ENCODE measurements at regions not wholly inside any gene's neighbourhood (a gene's known extent, or its start where the extent isn't known, plus 50 kb on each side); places are given as distances from the start of the nearest gene placed in this dataset.

DNA sequence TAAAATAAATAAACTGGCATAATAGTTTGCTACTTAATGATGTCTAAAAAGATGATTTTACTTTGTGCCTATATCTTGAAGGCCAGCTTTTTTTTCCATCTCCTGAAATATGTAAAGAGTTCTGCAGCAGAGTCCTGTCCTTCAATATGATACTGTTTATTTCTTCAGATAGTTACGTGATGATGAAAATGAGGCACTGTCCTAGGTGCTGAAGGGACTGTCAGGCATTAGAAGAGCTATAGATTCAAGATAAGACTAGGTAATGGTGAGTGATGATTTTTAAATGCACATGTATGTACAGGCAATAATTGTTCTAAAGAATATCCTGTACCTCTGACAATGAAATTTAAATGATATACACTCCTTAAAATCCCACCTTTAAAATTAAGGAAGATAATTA is 326.9 kb upstream of the DNAJC19 start:
- Histone ChIP-seq H3K79me2 (ENCODE audit: insufficient read depth, low read depth) (no peaks in the 10 kb centered on the region), H3K9ac (no peak overlapping the region), H3K27ac (no peak overlapping the region), H3K4me2 (no peak overlapping the region), H3K36me3 (ENCODE audit: insufficient read depth) (no peaks in the 10 kb centered on the region), H2AFZ (ENCODE audit: low read depth) (no peak overlapping the region), H3K27me3 (ENCODE audit: insufficient read depth, low read depth) (no peaks in the 10 kb centered on the region), H3K4me1 (ENCODE audit: low read depth, poor library complexity, severe bottlenecking) (no peaks in the 10 kb centered on the region), H4K20me1 (ENCODE audit: insufficient read depth) (no peaks in the 10 kb centered on the region), H3K4me3 (IDR thresholded peaks at IDR 0.05; ENCODE audit: insufficient read depth, low read depth, low read length) (no peak overlapping the region)
- TF ChIP-seq, protein P1, sequence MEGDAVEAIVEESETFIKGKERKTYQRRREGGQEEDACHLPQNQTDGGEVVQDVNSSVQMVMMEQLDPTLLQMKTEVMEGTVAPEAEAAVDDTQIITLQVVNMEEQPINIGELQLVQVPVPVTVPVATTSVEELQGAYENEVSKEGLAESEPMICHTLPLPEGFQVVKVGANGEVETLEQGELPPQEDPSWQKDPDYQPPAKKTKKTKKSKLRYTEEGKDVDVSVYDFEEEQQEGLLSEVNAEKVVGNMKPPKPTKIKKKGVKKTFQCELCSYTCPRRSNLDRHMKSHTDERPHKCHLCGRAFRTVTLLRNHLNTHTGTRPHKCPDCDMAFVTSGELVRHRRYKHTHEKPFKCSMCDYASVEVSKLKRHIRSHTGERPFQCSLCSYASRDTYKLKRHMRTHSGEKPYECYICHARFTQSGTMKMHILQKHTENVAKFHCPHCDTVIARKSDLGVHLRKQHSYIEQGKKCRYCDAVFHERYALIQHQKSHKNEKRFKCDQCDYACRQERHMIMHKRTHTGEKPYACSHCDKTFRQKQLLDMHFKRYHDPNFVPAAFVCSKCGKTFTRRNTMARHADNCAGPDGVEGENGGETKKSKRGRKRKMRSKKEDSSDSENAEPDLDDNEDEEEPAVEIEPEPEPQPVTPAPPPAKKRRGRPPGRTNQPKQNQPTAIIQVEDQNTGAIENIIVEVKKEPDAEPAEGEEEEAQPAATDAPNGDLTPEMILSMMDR (conservative IDR thresholded peaks at IDR 0.05; ENCODE audit: low read depth, low read length) = no peak

DNA sequence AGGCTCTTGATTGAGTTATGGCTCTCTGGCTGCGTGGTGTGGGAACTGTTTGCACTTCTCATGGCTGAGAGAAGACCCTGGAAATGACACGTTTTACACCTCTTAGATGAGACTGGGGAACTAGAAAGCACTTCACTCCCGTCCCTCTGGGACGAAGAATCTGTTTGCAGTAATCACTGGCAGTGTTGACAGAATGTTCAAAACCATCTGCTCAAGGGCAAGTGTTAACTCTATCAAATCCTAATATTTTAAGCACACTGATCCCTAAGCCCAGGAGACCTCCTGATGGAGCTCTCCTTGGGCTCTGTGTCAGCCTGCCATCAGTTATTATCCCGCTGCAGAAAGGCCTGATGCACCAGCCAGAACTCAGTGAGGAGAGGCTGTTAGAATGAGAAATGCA is 323.8 kb upstream of the DNAJC19 start:
- no peaks in the 10 kb centered on the region for H3K4me1 ChIP-seq (ENCODE audit: low read depth, poor library complexity, severe bottlenecking)
- H3K27me3 ChIP-seq (ENCODE audit: insufficient read depth, low read depth) = no peaks in the 10 kb centered on the region
- H3K4me2 ChIP-seq = no peak overlapping the region
- no peak overlapping the region for H2AFZ ChIP-seq (ENCODE audit: low read depth)
- no peaks in the 10 kb centered on the region for H3K36me3 ChIP-seq (ENCODE audit: insufficient read depth)
- H3K4me3 ChIP-seq (IDR thresholded peaks at IDR 0.05; ENCODE audit: insufficient read depth, low read depth, low read length) = no peak overlapping the region
- H3K79me2 ChIP-seq (ENCODE audit: insufficient read depth, low read depth) = no peaks in the 10 kb centered on the region
- TF ChIP-seq, protein P1 (conservative IDR thresholded peaks at IDR 0.05; ENCODE audit: low read depth, low read length) = no peak
- H3K27ac ChIP-seq = no peak overlapping the region
- H4K20me1 ChIP-seq (ENCODE audit: insufficient read depth) = no peaks in the 10 kb centered on the region
- H3K9ac ChIP-seq = no peak overlapping the region

DNA sequence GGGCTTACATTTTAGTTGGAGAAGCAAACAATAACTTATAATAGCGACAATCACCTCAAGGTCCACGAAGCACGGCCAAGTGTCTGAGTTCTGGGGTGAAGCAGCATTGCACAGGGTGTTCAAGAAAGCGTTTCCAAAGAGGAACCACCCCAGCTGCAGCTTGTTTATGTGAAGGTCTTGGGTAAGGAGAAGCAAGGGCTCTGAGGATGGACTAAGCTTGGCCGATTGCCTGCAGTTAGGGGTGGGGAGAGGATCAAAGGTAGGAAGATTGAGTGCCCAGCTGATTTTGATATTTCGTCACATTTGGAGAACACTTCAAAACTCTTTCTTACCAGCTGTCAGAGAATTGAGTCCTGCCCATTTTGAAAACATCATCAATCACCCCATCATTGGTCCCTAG is 321.6 kb upstream of the DNAJC19 start:
- H3K27ac ChIP-seq = no peak overlapping the region
- TF ChIP-seq, protein P1 (conservative IDR thresholded peaks at IDR 0.05; ENCODE audit: low read depth, low read length) = no peak
- no peak overlapping the region for H3K9ac ChIP-seq
- H3K4me2 ChIP-seq = no peak overlapping the region
- no peaks in the 10 kb centered on the region for H4K20me1 ChIP-seq (ENCODE audit: insufficient read depth)
- H3K27me3 ChIP-seq (ENCODE audit: insufficient read depth, low read depth) = no peaks in the 10 kb centered on the region
- no peaks in the 10 kb centered on the region for H3K79me2 ChIP-seq (ENCODE audit: insufficient read depth, low read depth)
- H3K4me1 ChIP-seq (ENCODE audit: low read depth, poor library complexity, severe bottlenecking) = no peaks in the 10 kb centered on the region
- H3K4me3 ChIP-seq (IDR thresholded peaks at IDR 0.05; ENCODE audit: insufficient read depth, low read depth, low read length) = no peak overlapping the region
- H2AFZ ChIP-seq (ENCODE audit: low read depth) = no peak overlapping the region
- H3K36me3 ChIP-seq (ENCODE audit: insufficient read depth) = no peaks in the 10 kb centered on the region

DNA sequence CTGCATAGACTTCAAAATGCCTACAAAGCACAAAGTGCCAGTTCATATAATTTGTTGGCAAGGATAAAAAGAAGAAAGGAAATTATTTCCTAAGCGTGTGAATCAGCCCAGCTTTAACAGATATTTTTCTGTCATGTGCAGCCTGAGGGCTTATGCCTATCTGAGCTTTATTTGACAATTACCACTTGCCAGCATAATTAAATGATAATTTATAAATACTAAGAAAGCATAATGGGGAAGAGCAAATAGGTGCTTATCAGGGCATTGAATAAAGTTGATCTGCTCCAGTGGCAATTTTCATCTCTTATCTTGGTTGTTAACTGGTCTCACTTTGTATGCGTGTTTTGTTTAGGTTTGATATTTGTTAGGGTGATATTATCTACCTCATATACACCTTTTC is 313.4 kb upstream of the DNAJC19 start:
- Histone ChIP-seq H3K27ac (no peak overlapping the region), H3K27me3 (ENCODE audit: insufficient read depth, low read depth) (no peaks in the 10 kb centered on the region), H3K4me3 (IDR thresholded peaks at IDR 0.05; ENCODE audit: insufficient read depth, low read depth, low read length) (no peak overlapping the region), H2AFZ (ENCODE audit: low read depth) (no peak overlapping the region), H3K4me2 (no peak overlapping the region), H3K79me2 (ENCODE audit: insufficient read depth, low read depth) (no peaks in the 10 kb centered on the region), H3K36me3 (ENCODE audit: insufficient read depth) (no peaks in the 10 kb centered on the region), H3K4me1 (ENCODE audit: low read depth, poor library complexity, severe bottlenecking) (no peaks in the 10 kb centered on the region), H4K20me1 (ENCODE audit: insufficient read depth) (no peaks in the 10 kb centered on the region), H3K9ac (no peak overlapping the region)
- TF ChIP-seq, protein P1 (conservative IDR thresholded peaks at IDR 0.05; ENCODE audit: low read depth, low read length) = no peak

DNA sequence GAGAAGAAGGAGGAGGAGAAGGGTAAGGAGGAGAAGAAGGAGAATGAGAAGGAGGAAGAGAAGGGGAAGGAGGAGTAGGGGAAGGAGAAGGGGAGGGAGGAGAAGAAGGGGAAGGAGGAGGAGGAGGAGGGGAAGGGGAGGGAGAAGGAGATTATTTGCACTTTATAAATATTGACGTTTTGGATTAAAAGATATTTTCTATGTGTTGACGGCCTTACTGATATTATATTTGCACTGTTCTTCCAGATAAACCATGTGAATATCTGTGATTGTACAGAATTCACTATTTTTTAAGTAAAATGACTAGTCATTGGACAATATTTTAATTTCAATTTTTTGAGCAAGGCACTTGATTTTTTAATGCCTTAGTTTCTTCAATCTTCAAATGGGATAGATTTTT is 310.5 kb upstream of the DNAJC19 start:
- no peak overlapping the region for H2AFZ ChIP-seq (ENCODE audit: low read depth)

More for the DNA sequence above, 310.5 kb upstream of the DNAJC19 start:
- TF ChIP-seq, protein P1 (conservative IDR thresholded peaks at IDR 0.05; ENCODE audit: low read depth, low read length) = no peak
- Histone ChIP-seq H3K4me1 (ENCODE audit: low read depth, poor library complexity, severe bottlenecking) (no peaks in the 10 kb centered on the region), H3K4me2 (no peak overlapping the region), H3K27me3 (ENCODE audit: insufficient read depth, low read depth) (no peaks in the 10 kb centered on the region), H3K79me2 (ENCODE audit: insufficient read depth, low read depth) (no peaks in the 10 kb centered on the region), H3K9ac (no peak overlapping the region), H4K20me1 (ENCODE audit: insufficient read depth) (no peaks in the 10 kb centered on the region), H3K4me3 (IDR thresholded peaks at IDR 0.05; ENCODE audit: insufficient read depth, low read depth, low read length) (no peak overlapping the region), H3K36me3 (ENCODE audit: insufficient read depth) (no peaks in the 10 kb centered on the region), H3K27ac (no peak overlapping the region)
